ENCODE measurements at regions not wholly inside any gene's neighbourhood (a gene's known extent, or its start where the extent isn't known, plus 50 kb on each side); places are given as distances from the start of the nearest gene placed in this dataset.

DNA sequence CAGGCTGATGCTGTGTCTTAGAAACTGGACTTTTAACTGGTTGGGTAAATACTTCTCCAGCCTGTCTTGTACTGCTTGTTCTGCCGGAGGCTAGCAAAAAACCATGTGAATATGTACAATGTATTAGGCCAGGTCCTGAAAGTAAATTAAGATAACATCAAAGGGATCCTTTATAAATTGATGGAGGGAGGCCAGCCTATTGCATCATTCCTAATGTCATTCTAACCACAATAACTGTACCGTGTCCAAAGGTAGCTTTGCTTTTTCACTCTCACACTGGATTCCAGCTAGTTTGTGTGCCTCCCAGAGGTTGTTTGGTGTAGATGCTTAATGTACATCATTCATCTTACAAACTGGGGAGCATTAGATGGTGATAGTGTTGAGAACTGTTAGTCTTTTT, 91.2 kb upstream of the SEM1 start:
- Histone ChIP-seq H4K20me1 (ENCODE audit: insufficient read depth, low read length) (no peaks in the 10 kb centered on the region), H3K4me1 (ENCODE audit: insufficient read depth, low read length) (peaks cover 22% of the 10 kb centered on the region), H3K27ac (ENCODE audit: extremely low read length, insufficient read depth, low read length) (no peak overlapping the region), H3K4me2 (ENCODE audit: low read depth, low read length) (0 out of 2 replicates have a peak overlapping the region, but pooled peaks have one; percentile 5), H3K27me3 (ENCODE audit: control insufficient read depth in 1 of 2, insufficient read depth in 2 of 2, low read length in 2 of 2) (0 out of 5 replicates have a peak, but pooled peaks cover 0 to 2% of the 10 kb centered on the region in 2 experiments), H3K9me3 (ENCODE audit: low read length) (no peaks in the 10 kb centered on the region), H2AFZ (ENCODE audit: low read length) (no peak overlapping the region), H3K79me2 (ENCODE audit: insufficient read depth, low read length) (no peaks in the 10 kb centered on the region), H3K9ac (ENCODE audit: insufficient read depth, low read depth, low read length) (no peak overlapping the region), H3K4me3 (replicated peaks in 1 of 3; ENCODE audit: insufficient read depth in 1 of 3, low read depth in 2 of 3, low read length in 3 of 3) (no peak overlapping the region), H3K36me3 (replicated peaks in 1 of 2; ENCODE audit: control insufficient read depth in 1 of 2, insufficient read depth in 2 of 2, low read length in 2 of 2) (no peaks in the 10 kb centered on the region)
- peak; percentile 90 for FAIRE-seq
- ChIA-PET CTCF (ENCODE audit: low intra/inter-chr PET ratio, low total read pairs) (no interaction called here), POLR2A (no interaction called here)
- in situ Hi-C loops (cut with HindIII; ENCODE audit: extremely low pct_ligation_motif_present, low pct_unique_long_range_greater_than_20kb) (no loop called here), intact Hi-C loops (cut with micrococcal nuclease; ENCODE audit: unreplicated experiment) (loop anchor here (1.0 to 10.0 kb wide), 3 partner anchors 96 to 386 kb away; partner anchors contain the start of genes DLX6 and SEM1)
- DNase-seq (ENCODE audit: low spot score) = peak; percentile 81
- 0% methylated on average over 2 of the region's 2 CpGs for WGBS (ENCODE audit: low lambda C conversion rate)
- BruUV-seq (replicated peaks) = no TSS peak
- ATAC-seq = peak; percentile 93
- TF ChIP-seq, protein P1, sequence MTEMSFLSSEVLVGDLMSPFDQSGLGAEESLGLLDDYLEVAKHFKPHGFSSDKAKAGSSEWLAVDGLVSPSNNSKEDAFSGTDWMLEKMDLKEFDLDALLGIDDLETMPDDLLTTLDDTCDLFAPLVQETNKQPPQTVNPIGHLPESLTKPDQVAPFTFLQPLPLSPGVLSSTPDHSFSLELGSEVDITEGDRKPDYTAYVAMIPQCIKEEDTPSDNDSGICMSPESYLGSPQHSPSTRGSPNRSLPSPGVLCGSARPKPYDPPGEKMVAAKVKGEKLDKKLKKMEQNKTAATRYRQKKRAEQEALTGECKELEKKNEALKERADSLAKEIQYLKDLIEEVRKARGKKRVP (CRISPR knock-in tag; IDR thresholded peaks at IDR 0.05) = peak; percentile 60 to 91; a peak in 3 of 4 replicates
- TF ChIP-seq ZNF839 (CRISPR knock-in tag; IDR thresholded peaks at IDR 0.05; ENCODE audit: borderline replicate concordance) (no peak), SAP130 (CRISPR knock-in tag; IDR thresholded peaks at IDR 0.05; ENCODE audit: low read depth) (0 out of 2 replicates have a peak, but pooled peaks have one; percentile 22), NCOR1 (IDR thresholded peaks at IDR 0.05; ENCODE audit: borderline replicate concordance, low read length) (peak; percentile 59), ZNF792 (CRISPR knock-in tag; IDR thresholded peaks at IDR 0.05) (no peak), PHF21A (CRISPR knock-in tag; IDR thresholded peaks at IDR 0.05) (peak; percentile 50), ISX (CRISPR knock-in tag; conservative IDR thresholded peaks at IDR 0.05) (no peak), AHR (CRISPR knock-in tag; IDR thresholded peaks at IDR 0.05) (no peak), BCL6 (CRISPR knock-in tag; IDR thresholded peaks at IDR 0.05) (peak; percentile 36; the same call in 1 of the 2 replicates), HMG20A (CRISPR knock-in tag; IDR thresholded peaks at IDR 0.05; ENCODE audit: borderline replicate concordance) (peak; percentile 74; the same call in 1 of the 2 replicates), PRPF4 (IDR thresholded peaks at IDR 0.05; ENCODE audit: low read depth, low read length, poor library complexity, severe bottlenecking) (no peak), ZNF10 (CRISPR knock-in tag; IDR thresholded peaks at IDR 0.05; ENCODE audit: borderline replicate concordance, low read depth) (no peak), ZNF720 (CRISPR knock-in tag; IDR thresholded peaks at IDR 0.05) (no peak), PAWR (CRISPR knock-in tag; IDR thresholded peaks at IDR 0.05; ENCODE audit: borderline replicate concordance) (no peak)
- TF ChIP-seq, protein P2, sequence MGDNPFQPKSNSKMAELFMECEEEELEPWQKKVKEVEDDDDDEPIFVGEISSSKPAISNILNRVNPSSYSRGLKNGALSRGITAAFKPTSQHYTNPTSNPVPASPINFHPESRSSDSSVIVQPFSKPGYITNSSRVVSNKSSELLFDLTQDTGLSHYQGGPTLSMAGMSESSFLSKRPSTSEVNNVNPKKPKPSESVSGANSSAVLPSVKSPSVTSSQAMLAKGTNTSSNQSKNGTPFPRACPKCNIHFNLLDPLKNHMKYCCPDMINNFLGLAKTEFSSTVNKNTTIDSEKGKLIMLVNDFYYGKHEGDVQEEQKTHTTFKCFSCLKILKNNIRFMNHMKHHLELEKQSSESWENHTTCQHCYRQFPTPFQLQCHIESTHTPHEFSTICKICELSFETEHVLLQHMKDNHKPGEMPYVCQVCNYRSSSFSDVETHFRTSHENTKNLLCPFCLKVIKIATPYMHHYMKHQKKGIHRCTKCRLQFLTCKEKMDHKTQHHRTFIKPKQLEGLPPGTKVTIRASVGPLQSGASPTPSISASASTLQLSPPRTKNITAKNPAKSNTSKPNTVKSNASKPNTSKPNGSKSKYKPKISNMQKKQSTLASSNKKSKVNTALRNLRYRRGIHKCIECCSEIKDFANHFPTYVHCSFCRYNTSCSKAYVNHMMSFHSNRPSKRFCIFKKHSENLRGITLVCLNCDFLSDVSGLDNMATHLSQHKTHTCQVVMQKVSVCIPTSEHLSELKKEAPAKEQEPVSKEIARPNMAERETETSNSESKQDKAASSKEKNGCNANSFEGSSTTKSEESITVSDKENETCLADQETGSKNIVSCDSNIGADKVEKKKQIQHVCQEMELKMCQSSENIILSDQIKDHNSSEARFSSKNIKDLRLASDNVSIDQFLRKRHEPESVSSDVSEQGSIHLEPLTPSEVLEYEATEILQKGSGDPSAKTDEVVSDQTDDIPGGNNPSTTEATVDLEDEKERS (CRISPR knock-in tag; IDR thresholded peaks at IDR 0.05) = no peak
- TF ChIP-seq, protein P3, sequence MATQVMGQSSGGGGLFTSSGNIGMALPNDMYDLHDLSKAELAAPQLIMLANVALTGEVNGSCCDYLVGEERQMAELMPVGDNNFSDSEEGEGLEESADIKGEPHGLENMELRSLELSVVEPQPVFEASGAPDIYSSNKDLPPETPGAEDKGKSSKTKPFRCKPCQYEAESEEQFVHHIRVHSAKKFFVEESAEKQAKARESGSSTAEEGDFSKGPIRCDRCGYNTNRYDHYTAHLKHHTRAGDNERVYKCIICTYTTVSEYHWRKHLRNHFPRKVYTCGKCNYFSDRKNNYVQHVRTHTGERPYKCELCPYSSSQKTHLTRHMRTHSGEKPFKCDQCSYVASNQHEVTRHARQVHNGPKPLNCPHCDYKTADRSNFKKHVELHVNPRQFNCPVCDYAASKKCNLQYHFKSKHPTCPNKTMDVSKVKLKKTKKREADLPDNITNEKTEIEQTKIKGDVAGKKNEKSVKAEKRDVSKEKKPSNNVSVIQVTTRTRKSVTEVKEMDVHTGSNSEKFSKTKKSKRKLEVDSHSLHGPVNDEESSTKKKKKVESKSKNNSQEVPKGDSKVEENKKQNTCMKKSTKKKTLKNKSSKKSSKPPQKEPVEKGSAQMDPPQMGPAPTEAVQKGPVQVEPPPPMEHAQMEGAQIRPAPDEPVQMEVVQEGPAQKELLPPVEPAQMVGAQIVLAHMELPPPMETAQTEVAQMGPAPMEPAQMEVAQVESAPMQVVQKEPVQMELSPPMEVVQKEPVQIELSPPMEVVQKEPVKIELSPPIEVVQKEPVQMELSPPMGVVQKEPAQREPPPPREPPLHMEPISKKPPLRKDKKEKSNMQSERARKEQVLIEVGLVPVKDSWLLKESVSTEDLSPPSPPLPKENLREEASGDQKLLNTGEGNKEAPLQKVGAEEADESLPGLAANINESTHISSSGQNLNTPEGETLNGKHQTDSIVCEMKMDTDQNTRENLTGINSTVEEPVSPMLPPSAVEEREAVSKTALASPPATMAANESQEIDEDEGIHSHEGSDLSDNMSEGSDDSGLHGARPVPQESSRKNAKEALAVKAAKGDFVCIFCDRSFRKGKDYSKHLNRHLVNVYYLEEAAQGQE (IDR thresholded peaks at IDR 0.05; ENCODE audit: borderline replicate concordance in 1 of 2, low read depth in 1 of 2, low read length in 2 of 2) = no peak
